Activated CD8-positive, alpha-beta T cell treated with anti-CD3 and anti-CD28 coated beads for 36 hours (primary cell): ENCODE measurements at regions not wholly inside any gene's neighbourhood (a gene's known extent, or its start where the extent isn't known, plus 50 kb on each side); places are given as distances from the start of the nearest gene placed in this dataset.
A peak's percentile ranks its signal among the peaks of the same experiment; 100 is the strongest.

Experiments used
- ATAC-seq: fragments of 200-7000 bp; cut with Tn5 transposase; one replicate; pipeline ENCODE4 v1.10.0; 2021; ENCODE audit warnings: mild to moderate bottlenecking, moderate library complexity
- CTCF ChIA-PET: fragments of 350-600 bp; sonication (Branson Sonifier 250); formaldehyde crosslinking; loops from one replicate; lab custom pipeline; 2021; ENCODE audit warnings: antibody characterized with exemption; lab: Charles Lee
- POLR2A ChIA-PET: fragments of 350-600 bp; sonication (Branson Sonifier 250); formaldehyde crosslinking; loops from one replicate; lab custom pipeline; 2021; ENCODE audit warnings: antibody characterized with exemption; lab: Charles Lee
- DNase-seq: peaks from one replicate; pipeline ENCODE4 v3.0.0-alpha.2; 2020
- H3K27ac Mint-ChIP-seq: one replicate; pipeline ENCODE4 v1.8.0; 2021; ENCODE audit warnings: mild to moderate bottlenecking, mixed read lengths
- H3K27me3 Mint-ChIP-seq: one replicate; pipeline ENCODE4 v1.8.0; 2021; ENCODE audit warnings: mixed read lengths
- H3K36me3 Mint-ChIP-seq: one replicate; pipeline ENCODE4 v1.8.0; 2021; ENCODE audit warnings: low read depth, mixed read lengths
- H3K4me1 Mint-ChIP-seq: one replicate; pipeline ENCODE4 v1.8.0; 2021; ENCODE audit warnings: low read depth, mixed read lengths
- H3K4me3 Mint-ChIP-seq: one replicate; pipeline ENCODE4 v1.8.0; 2021; ENCODE audit warnings: mild to moderate bottlenecking, moderate library complexity, mixed read lengths
- H3K9me3 Mint-ChIP-seq: one replicate; pipeline ENCODE4 v1.8.0; 2021; ENCODE audit warnings: mixed read lengths
- intact Hi-C: fragments of 100-400 bp; cut with micrococcal nuclease; formaldehyde crosslinking; loops from one replicate; pipeline ENCODE4 v1.10.0; 2022
- TF ChIP-seq, protein P1 (sequence below): fragments of 200-600 bp; IDR thresholded peaks from one replicate; pipeline ENCODE4 v1.8.0; 2022; ENCODE audit warnings: antibody characterized with exemption, mild to moderate bottlenecking

DNA sequence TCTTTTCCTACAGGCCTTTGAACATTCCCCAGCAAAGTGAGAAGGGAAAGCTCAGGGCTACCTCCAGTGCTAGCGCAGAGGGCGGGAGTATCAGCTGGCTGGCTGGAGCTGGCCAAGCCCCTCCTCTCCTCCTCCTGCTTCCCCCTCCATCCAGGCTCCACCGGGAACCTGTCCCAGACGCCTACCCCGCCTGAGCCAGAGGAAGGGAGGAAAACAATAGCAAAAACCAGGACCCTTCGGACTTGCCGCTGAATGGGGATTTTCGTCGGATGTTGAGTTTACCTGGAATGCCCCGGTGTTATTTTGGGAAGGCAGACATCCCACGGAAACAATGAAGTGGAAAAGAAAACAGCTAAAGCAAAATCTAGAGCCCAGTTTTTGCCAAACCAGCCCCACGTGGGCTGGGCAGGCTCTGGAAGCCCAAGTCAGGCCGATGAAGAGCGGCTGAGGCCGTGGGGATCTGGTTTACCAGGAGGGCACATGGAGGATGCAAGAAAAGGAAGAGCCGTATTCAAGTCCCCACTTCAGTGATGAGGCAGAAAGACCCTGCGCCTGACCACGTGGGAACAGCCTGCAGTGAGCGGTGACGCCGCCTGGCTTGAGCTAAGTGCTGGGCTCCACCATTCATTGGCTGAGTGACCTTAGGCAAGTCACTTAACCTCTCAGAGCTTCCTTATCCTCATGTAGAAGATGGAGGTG, 100.4 kb upstream of the LCLAT1 start:
- TF ChIP-seq, protein P1, sequence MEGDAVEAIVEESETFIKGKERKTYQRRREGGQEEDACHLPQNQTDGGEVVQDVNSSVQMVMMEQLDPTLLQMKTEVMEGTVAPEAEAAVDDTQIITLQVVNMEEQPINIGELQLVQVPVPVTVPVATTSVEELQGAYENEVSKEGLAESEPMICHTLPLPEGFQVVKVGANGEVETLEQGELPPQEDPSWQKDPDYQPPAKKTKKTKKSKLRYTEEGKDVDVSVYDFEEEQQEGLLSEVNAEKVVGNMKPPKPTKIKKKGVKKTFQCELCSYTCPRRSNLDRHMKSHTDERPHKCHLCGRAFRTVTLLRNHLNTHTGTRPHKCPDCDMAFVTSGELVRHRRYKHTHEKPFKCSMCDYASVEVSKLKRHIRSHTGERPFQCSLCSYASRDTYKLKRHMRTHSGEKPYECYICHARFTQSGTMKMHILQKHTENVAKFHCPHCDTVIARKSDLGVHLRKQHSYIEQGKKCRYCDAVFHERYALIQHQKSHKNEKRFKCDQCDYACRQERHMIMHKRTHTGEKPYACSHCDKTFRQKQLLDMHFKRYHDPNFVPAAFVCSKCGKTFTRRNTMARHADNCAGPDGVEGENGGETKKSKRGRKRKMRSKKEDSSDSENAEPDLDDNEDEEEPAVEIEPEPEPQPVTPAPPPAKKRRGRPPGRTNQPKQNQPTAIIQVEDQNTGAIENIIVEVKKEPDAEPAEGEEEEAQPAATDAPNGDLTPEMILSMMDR = no peak
- Mint-ChIP-seq H3K27me3 (no peaks in the 10 kb centered on the region), H3K27ac (no peak overlapping the region), H3K4me1 (peaks cover 21% of the 10 kb centered on the region), H3K9me3 (peaks cover 17% of the 10 kb centered on the region), H3K36me3 (peaks cover 11% of the 10 kb centered on the region), H3K4me3 (no peak overlapping the region)
- intact Hi-C loops = no loop called here
- no peak for ATAC-seq
- ChIA-PET POLR2A (interaction anchor here (0.8 kb wide), 1 partner anchor 79 kb away, joined by 3 read pairs; no protein-coding TSS in a partner anchor), CTCF (interaction anchor here (0.8 to 1.5 kb wide), 3 partner anchors 11 to 66 kb away, joined by 3 read pairs; no protein-coding TSS in a partner anchor)
- no peak for DNase-seq

DNA sequence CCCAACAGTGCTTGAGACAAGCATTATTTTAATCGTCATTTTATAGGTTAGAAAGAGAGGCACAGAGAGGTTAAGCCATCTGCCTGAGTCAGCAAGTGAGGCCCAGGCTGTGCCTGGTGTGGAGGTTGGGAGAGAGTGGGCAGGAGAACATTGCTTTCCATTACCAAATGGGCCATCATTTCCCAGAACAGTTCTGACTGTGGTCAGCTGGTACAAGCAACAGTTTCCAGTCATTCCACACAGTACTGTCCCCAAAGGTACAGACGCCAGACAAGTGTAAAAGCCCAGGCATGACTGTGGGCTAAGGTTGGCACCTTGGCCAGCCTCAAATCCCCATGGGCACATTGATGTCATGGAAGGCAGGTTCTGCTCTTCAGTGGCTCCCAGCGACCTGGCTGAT, 98.2 kb upstream of the LCLAT1 start:
- peaks cover 17% of the 10 kb centered on the region for H3K4me1 Mint-ChIP-seq
- TF ChIP-seq, protein P1 = no peak
- H3K4me3 Mint-ChIP-seq = no peak overlapping the region
- H3K27me3 Mint-ChIP-seq = no peaks in the 10 kb centered on the region
- POLR2A ChIA-PET = no interaction called here
- DNase-seq (peak; percentile 15), ATAC-seq (peak; percentile 67)
- H3K27ac Mint-ChIP-seq = no peak overlapping the region
- H3K9me3 Mint-ChIP-seq = peaks cover 1% of the 10 kb centered on the region
- CTCF ChIA-PET = no interaction called here
- intact Hi-C loops = no loop called here
- no peaks in the 10 kb centered on the region for H3K36me3 Mint-ChIP-seq

DNA sequence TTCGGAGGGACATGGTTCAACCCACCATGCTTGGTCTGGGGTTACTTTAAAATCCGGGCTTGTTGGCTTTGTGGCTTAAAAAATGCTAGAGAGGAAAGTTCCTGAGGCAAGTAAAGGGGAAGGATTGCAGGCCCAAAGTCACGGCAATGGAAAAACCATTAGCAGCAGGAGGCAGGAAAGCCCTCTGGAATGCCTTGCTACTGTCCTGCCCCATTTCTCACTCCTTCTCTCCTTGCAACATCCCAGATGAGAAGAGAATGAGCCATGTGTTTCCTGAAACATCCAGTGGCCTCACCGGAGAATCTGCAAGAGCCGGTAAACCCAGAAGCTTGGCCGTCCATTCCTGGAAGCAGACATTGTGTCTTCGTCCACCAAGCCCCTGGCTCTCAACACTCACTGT, 97.4 kb upstream of the LCLAT1 start:
- intact Hi-C loops = no loop called here
- no peaks in the 10 kb centered on the region for H3K36me3 Mint-ChIP-seq
- no peaks in the 10 kb centered on the region for H3K9me3 Mint-ChIP-seq
- H3K4me3 Mint-ChIP-seq = no peak overlapping the region
- DNase-seq (no peak), ATAC-seq (no peak)
- POLR2A ChIA-PET = no interaction called here
- peaks cover 17% of the 10 kb centered on the region for H3K4me1 Mint-ChIP-seq
- no peaks in the 10 kb centered on the region for H3K27me3 Mint-ChIP-seq
- CTCF ChIA-PET = interaction anchor here (1.0 kb wide), 1 partner anchor 10 kb away, joined by 3 read pairs; no protein-coding TSS in a partner anchor
- H3K27ac Mint-ChIP-seq = no peak overlapping the region
- TF ChIP-seq, protein P1 = no peak

DNA sequence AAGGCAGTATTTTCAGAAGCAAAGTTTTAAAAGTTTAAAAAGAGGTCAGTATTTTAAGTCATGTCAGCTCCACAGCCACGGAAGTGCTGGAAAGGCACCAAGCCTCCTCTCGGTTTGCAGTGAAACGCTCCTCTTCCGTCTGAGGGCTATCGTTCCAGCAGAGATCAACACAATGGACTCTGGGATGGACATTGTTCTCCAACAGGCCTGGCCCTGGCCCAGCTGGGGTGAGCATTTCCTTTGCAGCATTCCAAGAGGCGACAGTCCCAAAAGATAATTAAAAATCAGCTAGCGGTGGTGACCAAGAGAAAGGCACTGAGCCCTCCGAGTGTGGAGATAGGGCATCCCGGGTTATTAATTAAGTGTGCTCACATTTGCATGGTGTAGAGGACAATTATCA, 95.9 kb upstream of the LCLAT1 start:
- H3K4me1 Mint-ChIP-seq = peaks cover 17% of the 10 kb centered on the region
- H3K36me3 Mint-ChIP-seq = no peaks in the 10 kb centered on the region
- ATAC-seq (no peak), DNase-seq (no peak)
- no peaks in the 10 kb centered on the region for H3K9me3 Mint-ChIP-seq
- CTCF ChIA-PET = interaction anchor here (1.0 to 1.2 kb wide), 2 partner anchors 9 to 360 kb away, joined by 3 read pairs; no protein-coding TSS in a partner anchor
- no peak overlapping the region for H3K27ac Mint-ChIP-seq
- POLR2A ChIA-PET = interaction anchor here (1.0 kb wide), 2 partner anchors 10 to 14 kb away, joined by 3 to 4 read pairs; no protein-coding TSS in a partner anchor
- TF ChIP-seq, protein P1 = no peak
- no peak overlapping the region for H3K4me3 Mint-ChIP-seq
- intact Hi-C loops = no loop called here
- H3K27me3 Mint-ChIP-seq = no peaks in the 10 kb centered on the region

DNA sequence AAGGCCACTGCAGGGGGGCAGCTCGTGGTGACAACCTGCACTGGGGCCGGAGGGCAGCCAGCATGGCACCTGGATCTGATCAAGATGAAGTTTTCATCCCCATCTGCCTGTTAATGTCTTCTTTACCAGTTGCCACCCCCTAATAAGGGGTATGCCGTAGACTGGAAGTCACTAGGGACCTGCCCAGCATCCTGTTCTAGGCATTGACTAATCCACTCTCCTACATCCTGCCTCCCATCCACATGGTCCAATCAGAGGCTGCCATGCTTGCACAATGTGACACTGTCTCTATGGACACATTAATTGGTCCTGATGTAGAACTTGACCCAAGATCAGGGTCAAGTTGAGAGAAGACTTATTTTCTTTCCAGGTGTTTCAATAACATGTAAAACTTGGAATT, 95.1 kb upstream of the LCLAT1 start:
- Mint-ChIP-seq H3K27me3 (no peaks in the 10 kb centered on the region), H3K4me1 (peaks cover 17% of the 10 kb centered on the region), H3K27ac (no peak overlapping the region), H3K36me3 (no peaks in the 10 kb centered on the region), H3K9me3 (no peaks in the 10 kb centered on the region), H3K4me3 (no peak overlapping the region)
- ChIA-PET CTCF (interaction anchor here (1.2 kb wide), 1 partner anchor 360 kb away, joined by 3 read pairs; no protein-coding TSS in a partner anchor), POLR2A (interaction anchor here (1.0 kb wide), 1 partner anchor 15 kb away, joined by 3 read pairs; no protein-coding TSS in a partner anchor)
- DNase-seq (no peak), ATAC-seq (no peak)
- TF ChIP-seq, protein P1 = no peak
- intact Hi-C loops = no loop called here
